ENCODE measurements at regions not wholly inside any gene's neighbourhood (a gene's known extent, or its start where the extent isn't known, plus 50 kb on each side); places are given as distances from the start of the nearest gene placed in this dataset.

DNA sequence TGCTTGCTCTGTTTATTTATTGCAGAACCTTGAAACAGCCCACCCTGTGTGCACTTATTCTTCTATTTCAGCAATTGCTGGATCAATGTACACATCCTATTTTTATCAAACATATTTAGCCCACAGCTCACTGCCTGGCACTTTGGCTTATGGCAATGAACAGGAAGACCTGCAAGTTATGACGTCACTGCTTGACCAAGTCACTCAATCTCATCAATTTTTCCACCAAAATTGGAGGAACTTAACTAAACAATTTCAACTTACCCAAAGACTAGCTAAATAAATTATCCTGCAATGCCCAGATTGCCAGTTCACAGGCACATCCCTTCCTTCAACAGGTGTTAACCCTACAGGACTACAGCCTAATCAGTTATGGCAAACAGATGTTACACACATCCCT is 89.3 kb downstream of the FSCB start:
- TF ChIP-seq, protein P1, sequence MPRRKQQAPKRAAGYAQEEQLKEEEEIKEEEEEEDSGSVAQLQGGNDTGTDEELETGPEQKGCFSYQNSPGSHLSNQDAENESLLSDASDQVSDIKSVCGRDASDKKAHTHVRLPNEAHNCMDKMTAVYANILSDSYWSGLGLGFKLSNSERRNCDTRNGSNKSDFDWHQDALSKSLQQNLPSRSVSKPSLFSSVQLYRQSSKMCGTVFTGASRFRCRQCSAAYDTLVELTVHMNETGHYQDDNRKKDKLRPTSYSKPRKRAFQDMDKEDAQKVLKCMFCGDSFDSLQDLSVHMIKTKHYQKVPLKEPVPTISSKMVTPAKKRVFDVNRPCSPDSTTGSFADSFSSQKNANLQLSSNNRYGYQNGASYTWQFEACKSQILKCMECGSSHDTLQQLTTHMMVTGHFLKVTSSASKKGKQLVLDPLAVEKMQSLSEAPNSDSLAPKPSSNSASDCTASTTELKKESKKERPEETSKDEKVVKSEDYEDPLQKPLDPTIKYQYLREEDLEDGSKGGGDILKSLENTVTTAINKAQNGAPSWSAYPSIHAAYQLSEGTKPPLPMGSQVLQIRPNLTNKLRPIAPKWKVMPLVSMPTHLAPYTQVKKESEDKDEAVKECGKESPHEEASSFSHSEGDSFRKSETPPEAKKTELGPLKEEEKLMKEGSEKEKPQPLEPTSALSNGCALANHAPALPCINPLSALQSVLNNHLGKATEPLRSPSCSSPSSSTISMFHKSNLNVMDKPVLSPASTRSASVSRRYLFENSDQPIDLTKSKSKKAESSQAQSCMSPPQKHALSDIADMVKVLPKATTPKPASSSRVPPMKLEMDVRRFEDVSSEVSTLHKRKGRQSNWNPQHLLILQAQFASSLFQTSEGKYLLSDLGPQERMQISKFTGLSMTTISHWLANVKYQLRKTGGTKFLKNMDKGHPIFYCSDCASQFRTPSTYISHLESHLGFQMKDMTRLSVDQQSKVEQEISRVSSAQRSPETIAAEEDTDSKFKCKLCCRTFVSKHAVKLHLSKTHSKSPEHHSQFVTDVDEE (CRISPR knock-in tag; IDR thresholded peaks at IDR 0.05), result no peak
- TF ChIP-seq ZNF565 (CRISPR knock-in tag; conservative IDR thresholded peaks at IDR 0.05; ENCODE audit: low read depth), result no peak
- TF ChIP-seq, protein P2, sequence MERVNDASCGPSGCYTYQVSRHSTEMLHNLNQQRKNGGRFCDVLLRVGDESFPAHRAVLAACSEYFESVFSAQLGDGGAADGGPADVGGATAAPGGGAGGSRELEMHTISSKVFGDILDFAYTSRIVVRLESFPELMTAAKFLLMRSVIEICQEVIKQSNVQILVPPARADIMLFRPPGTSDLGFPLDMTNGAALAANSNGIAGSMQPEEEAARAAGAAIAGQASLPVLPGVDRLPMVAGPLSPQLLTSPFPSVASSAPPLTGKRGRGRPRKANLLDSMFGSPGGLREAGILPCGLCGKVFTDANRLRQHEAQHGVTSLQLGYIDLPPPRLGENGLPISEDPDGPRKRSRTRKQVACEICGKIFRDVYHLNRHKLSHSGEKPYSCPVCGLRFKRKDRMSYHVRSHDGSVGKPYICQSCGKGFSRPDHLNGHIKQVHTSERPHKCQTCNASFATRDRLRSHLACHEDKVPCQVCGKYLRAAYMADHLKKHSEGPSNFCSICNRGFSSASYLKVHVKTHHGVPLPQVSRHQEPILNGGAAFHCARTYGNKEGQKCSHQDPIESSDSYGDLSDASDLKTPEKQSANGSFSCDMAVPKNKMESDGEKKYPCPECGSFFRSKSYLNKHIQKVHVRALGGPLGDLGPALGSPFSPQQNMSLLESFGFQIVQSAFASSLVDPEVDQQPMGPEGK (CRISPR knock-in tag; IDR thresholded peaks at IDR 0.05; ENCODE audit: borderline replicate concordance), result no peak
- no peak for ATAC-seq

DNA sequence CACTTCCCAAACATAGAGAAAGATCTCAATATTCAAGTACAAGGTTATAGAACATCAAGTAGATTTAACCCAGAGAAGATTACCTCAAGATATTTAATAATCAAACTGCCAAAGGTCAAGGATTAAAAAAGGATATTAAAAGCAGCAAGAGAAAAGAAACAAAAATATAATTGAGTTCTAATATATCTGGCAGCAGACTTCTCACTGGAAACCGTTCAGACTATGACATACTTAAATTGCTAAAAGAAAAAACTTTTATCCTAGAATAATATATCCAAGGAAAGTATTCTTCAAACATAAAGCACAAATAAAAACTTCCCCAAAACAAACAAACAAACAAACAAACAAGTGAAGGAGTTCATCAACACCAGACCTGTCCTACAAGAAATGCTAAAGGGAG is 92.4 kb downstream of the FSCB start:
- TF ChIP-seq ZC3H10 (CRISPR knock-in tag; IDR thresholded peaks at IDR 0.05) (no peak), ISL1 (CRISPR knock-in tag; IDR thresholded peaks at IDR 0.05) (no peak), CSDC2 (CRISPR knock-in tag; IDR thresholded peaks at IDR 0.05) (no peak), BACH2 (CRISPR knock-in tag; IDR thresholded peaks at IDR 0.05; ENCODE audit: borderline replicate concordance) (no peak), PPARA (CRISPR knock-in tag; IDR thresholded peaks at IDR 0.05; ENCODE audit: borderline replicate concordance) (no peak)
- no peak for ATAC-seq

DNA sequence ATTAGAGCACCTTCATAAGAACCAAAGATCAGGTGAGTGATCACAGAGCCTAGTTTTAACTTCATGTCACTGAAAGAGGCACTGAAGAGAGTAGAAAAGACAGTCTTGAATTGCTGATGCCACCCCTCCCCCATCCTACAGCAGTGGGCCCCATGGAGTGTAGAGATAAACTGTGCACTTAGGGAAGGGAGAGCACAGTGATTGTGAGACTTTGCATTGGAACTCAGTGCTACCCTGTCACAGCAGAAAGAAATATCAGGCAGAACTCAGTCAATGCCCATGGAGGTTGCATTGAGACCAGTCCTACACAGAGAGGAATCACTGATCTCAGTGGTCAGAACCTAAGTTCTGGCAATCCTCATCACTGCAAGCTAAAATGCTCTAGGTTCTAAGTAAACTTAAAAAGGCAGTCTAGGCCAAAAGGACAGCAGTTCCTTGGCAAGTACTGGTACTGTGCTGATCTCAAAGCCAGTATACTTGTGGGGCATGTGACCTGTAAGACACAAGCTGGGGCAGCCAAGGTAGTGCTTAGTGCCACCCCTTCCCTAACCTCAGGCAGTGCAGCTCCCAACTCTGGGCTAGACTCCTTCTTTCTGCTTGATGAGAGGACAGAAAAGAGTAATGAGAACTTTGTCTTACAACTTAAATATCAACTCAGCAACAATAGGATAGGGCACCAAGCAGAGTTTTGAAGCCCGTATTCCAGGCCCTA is 94.1 kb downstream of the FSCB start:
- TF ChIP-seq, protein P3, sequence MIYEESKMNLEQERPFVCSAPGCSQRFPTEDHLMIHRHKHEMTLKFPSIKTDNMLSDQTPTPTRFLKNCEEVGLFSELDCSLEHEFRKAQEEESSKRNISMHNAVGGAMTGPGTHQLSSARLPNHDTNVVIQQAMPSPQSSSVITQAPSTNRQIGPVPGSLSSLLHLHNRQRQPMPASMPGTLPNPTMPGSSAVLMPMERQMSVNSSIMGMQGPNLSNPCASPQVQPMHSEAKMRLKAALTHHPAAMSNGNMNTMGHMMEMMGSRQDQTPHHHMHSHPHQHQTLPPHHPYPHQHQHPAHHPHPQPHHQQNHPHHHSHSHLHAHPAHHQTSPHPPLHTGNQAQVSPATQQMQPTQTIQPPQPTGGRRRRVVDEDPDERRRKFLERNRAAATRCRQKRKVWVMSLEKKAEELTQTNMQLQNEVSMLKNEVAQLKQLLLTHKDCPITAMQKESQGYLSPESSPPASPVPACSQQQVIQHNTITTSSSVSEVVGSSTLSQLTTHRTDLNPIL (CRISPR knock-in tag; IDR thresholded peaks at IDR 0.05; ENCODE audit: low read depth), result no peak
- TF ChIP-seq, protein P4, sequence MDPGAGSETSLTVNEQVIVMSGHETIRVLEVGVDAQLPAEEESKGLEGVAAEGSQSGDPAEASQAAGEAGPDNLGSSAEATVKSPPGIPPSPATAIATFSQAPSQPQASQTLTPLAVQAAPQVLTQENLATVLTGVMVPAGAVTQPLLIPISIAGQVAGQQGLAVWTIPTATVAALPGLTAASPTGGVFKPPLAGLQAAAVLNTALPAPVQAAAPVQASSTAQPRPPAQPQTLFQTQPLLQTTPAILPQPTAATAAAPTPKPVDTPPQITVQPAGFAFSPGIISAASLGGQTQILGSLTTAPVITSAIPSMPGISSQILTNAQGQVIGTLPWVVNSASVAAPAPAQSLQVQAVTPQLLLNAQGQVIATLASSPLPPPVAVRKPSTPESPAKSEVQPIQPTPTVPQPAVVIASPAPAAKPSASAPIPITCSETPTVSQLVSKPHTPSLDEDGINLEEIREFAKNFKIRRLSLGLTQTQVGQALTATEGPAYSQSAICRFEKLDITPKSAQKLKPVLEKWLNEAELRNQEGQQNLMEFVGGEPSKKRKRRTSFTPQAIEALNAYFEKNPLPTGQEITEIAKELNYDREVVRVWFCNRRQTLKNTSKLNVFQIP (CRISPR knock-in tag; IDR thresholded peaks at IDR 0.05; ENCODE audit: borderline replicate concordance, low read depth), result no peak
- TF ChIP-seq ZFP30 (CRISPR knock-in tag; IDR thresholded peaks at IDR 0.05) (no peak), ZC3H10 (CRISPR knock-in tag; IDR thresholded peaks at IDR 0.05) (no peak), CSDC2 (CRISPR knock-in tag; IDR thresholded peaks at IDR 0.05) (no peak), OSR1 (CRISPR knock-in tag; IDR thresholded peaks at IDR 0.05) (no peak), ZNF70 (CRISPR knock-in tag; IDR thresholded peaks at IDR 0.05) (no peak), TOX (CRISPR knock-in tag; IDR thresholded peaks at IDR 0.05; ENCODE audit: borderline replicate concordance) (no peak), ZNF565 (CRISPR knock-in tag; conservative IDR thresholded peaks at IDR 0.05; ENCODE audit: low read depth) (no peak), RARB (CRISPR knock-in tag; IDR thresholded peaks at IDR 0.05) (no peak), BACH2 (CRISPR knock-in tag; IDR thresholded peaks at IDR 0.05; ENCODE audit: borderline replicate concordance) (no peak)
- TF ChIP-seq, protein P2 (CRISPR knock-in tag; IDR thresholded peaks at IDR 0.05; ENCODE audit: borderline replicate concordance), result no peak

DNA sequence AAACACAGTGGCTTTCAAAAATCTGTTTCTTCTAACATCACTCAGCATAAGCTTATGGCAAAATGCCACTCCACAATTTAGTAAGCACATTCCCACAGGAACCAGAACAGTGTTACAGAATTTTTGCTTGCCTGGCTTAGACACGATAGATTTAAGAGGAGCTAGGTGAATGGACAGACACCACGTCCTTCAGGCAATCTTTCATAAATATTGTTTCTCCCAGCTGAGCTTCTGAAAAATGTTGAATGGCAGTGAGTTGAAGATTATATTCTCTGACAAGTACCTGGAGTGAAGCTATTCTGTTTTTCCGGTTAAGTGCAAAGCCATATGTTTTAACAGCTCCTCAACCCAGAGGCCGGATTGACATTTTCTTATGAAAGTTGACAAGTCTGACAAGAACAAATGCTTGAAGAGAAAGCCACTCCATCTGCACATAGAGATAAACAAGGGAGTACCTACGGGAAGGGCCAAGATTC is 102.0 kb downstream of the FSCB start:
- no peak for ATAC-seq
- TF ChIP-seq ZFP3 (CRISPR knock-in tag; IDR thresholded peaks at IDR 0.05) (no peak), ESRRG (CRISPR knock-in tag; IDR thresholded peaks at IDR 0.05) (no peak), SNAI2 (CRISPR knock-in tag; IDR thresholded peaks at IDR 0.05) (no peak), ZFP30 (CRISPR knock-in tag; IDR thresholded peaks at IDR 0.05) (no peak), ZNF565 (CRISPR knock-in tag; conservative IDR thresholded peaks at IDR 0.05; ENCODE audit: low read depth) (no peak), OSR1 (CRISPR knock-in tag; IDR thresholded peaks at IDR 0.05) (no peak), ARNTL (CRISPR knock-in tag; IDR thresholded peaks at IDR 0.05; ENCODE audit: borderline replicate concordance, low read depth) (no peak)
- TF ChIP-seq, protein P2 (CRISPR knock-in tag; IDR thresholded peaks at IDR 0.05; ENCODE audit: borderline replicate concordance), result no peak
- TF ChIP-seq, protein P3 (CRISPR knock-in tag; IDR thresholded peaks at IDR 0.05; ENCODE audit: low read depth), result no peak

More for the DNA sequence above, 94.1 kb downstream of the FSCB start:
- no peak for ATAC-seq
